A549 (cell line): ENCODE measurements at regions not wholly inside any gene's neighbourhood (a gene's known extent, or its start where the extent isn't known, plus 50 kb on each side); places are given as distances from the start of the nearest gene placed in this dataset.

Source experiments
- ATAC-seq, 2 experiments: fragments of 200-7000 bp in 1 of 2; fragments of >200 bp in 1 of 2; cut with Nextera tagmentation in 1 of 2; cut with Tn5 transposase in 1 of 2; 3 replicates each; pipeline versions ENCODE4 v1.8.0 to v1.9.1; 2018 to 2020; ENCODE audit warnings: mild to moderate bottlenecking in 1 of 2, moderate library complexity in 1 of 2
- CTCF ChIA-PET: fragments of 300-600 bp; sonication (Branson Sonifier 250); formaldehyde crosslinking; extraction: SDS; loops from one replicate; lab custom pipeline; 2021; ENCODE audit warnings: antibody characterized with exemption, inconsistent platforms; lab: Yijun Ruan, JAX
- POLR2A ChIA-PET: fragments of 350-600 bp; formaldehyde crosslinking; extraction: SDS; loops from one replicate; lab custom pipeline; 2021; ENCODE audit warnings: antibody characterized with exemption, inconsistent platforms; lab: Yijun Ruan, JAX
- DNase-seq, 2 experiments: peaks; one replicate each; pipeline versions ENCODE4 v3.0.0 to v3.0.0-alpha.2; 2011 to 2016; ENCODE audit warnings: low read depth in 1 of 2, low spot score in 1 of 2
- FAIRE-seq: peaks from 2 replicates; lab custom pipeline; 2011; peaks lifted over from hg19 to GRCh38; lab: Jason Lieb, UNC
- H3K27ac ChIP-seq, 2 experiments: fragments of >200 bp; sonication (Bioruptor Twin); formaldehyde crosslinking; 3 replicates each; pipeline ENCODE4 v1.5.1; 2016 to 2017
- H3K4me1 ChIP-seq: fragments of >200 bp; sonication (Bioruptor Twin); formaldehyde crosslinking; 3 replicates; pipeline ENCODE4 v1.6.1; 2016
- H3K4me2 ChIP-seq: fragments of >200 bp; sonication (Bioruptor Twin); formaldehyde crosslinking; 3 replicates; pipeline ENCODE4 v1.6.1; 2016
- H3K4me3 ChIP-seq: fragments of >200 bp; sonication (Bioruptor Twin); formaldehyde crosslinking; 3 replicates; pipeline ENCODE4 v1.5.1; 2016
- H3K9me3 ChIP-seq: fragments of >200 bp; sonication (Bioruptor Twin); formaldehyde crosslinking; 3 replicates; pipeline ENCODE4 v1.6.1; 2016
- ATOH8 ChIP-seq: fragments of 250-450 bp; sonication (Bioruptor Pico); IDR thresholded peaks from 2 replicates; pipeline ENCODE4 v1.5.0; 2020; ENCODE audit warnings: low read depth, mild to moderate bottlenecking, moderate library complexity
- CBX2 ChIP-seq: fragments of 200-600 bp; sonication (generic); IDR thresholded peaks from 2 replicates; pipeline ENCODE4 v1.6.1; 2016; ENCODE audit warnings: low read depth, mild to moderate bottlenecking, borderline replicate concordance
- CBX8 ChIP-seq: fragments of 200-600 bp; sonication (generic); IDR thresholded peaks from 2 replicates; pipeline ENCODE4 v1.6.1; 2016
- CHD2 ChIP-seq: fragments of 150-350 bp; IDR thresholded peaks from 2 replicates; pipeline ENCODE4 v1.6.1; 2014; ENCODE audit warnings: low read length; ENCODE audit not compliant: partially characterized antibody
- E2F6 ChIP-seq: IDR thresholded peaks from 2 replicates; pipeline ENCODE4 v1.6.1; 2012; ENCODE audit warnings: low read depth, borderline replicate concordance
- EHF ChIP-seq: fragments of 250-450 bp; sonication (Bioruptor Pico); IDR thresholded peaks from 2 replicates; pipeline ENCODE4 v1.5.0; 2020; ENCODE audit warnings: mild to moderate bottlenecking
- FOSB ChIP-seq: fragments of 250-450 bp; sonication (Bioruptor Pico); IDR thresholded peaks from 2 replicates; pipeline ENCODE4 v1.5.0; 2020; ENCODE audit warnings: mild to moderate bottlenecking, moderate library complexity
- FOSL2 ChIP-seq, 2 experiments: fragments of 450-650 bp in 1 of 2; fragments of >200 bp in 1 of 2; sonication (Bioruptor Twin) in 1 of 2; formaldehyde crosslinking; IDR thresholded peaks; 2 replicates each; pipeline versions ENCODE4 v1.5.0 to v1.6.1; 2016 to 2020; ENCODE audit warnings: mild to moderate bottlenecking in 1 of 2, moderate library complexity in 1 of 2
- FOXS1 ChIP-seq: fragments of 250-450 bp; sonication (Bioruptor Pico); IDR thresholded peaks from 2 replicates; pipeline ENCODE4 v1.5.0; 2020; ENCODE audit warnings: mild to moderate bottlenecking, moderate library complexity
- GATA3 ChIP-seq: IDR thresholded peaks from 2 replicates; pipeline ENCODE4 v1.6.1; 2012; ENCODE audit warnings: borderline replicate concordance
- HDAC2 ChIP-seq: fragments of 200-600 bp; sonication (generic); IDR thresholded peaks from 2 replicates; pipeline ENCODE4 v1.6.1; 2016
- HES2 ChIP-seq: fragments of >200 bp; sonication (Bioruptor Twin); formaldehyde crosslinking; IDR thresholded peaks from 2 replicates; pipeline ENCODE4 v1.6.1; 2016
- HEYL ChIP-seq: fragments of 250-450 bp; sonication (Bioruptor Pico); IDR thresholded peaks from 2 replicates; pipeline ENCODE4 v1.8.0; 2021; ENCODE audit warnings: mild to moderate bottlenecking, moderate library complexity
- HOXA7 ChIP-seq: fragments of 250-450 bp; sonication (Bioruptor Pico); IDR thresholded peaks from 2 replicates; pipeline ENCODE4 v1.5.0; 2020; ENCODE audit warnings: mild to moderate bottlenecking, moderate library complexity
- HOXB13 ChIP-seq: fragments of 250-450 bp; sonication (Bioruptor Pico); IDR thresholded peaks from 2 replicates; pipeline ENCODE4 v1.5.0; 2020; ENCODE audit warnings: low read depth, mild to moderate bottlenecking, moderate library complexity
- JUNB ChIP-seq: fragments of >200 bp; sonication (Bioruptor Twin); formaldehyde crosslinking; IDR thresholded peaks from 2 replicates; pipeline ENCODE4 v1.6.1; 2016
- KDM1A ChIP-seq: fragments of 200-600 bp; sonication (generic); IDR thresholded peaks from 2 replicates; pipeline ENCODE4 v1.6.1; 2016; ENCODE audit warnings: low read depth, mild to moderate bottlenecking
- MAZ ChIP-seq: fragments of 150-350 bp; IDR thresholded peaks from 2 replicates; pipeline ENCODE4 v1.6.1; 2014; ENCODE audit warnings: antibody characterized with exemption, low read depth, low read length, borderline replicate concordance
- MYC ChIP-seq: IDR thresholded peaks from 2 replicates; pipeline ENCODE4 v1.6.1; 2012; ENCODE audit warnings: mild to moderate bottlenecking, inconsistent platforms, low read length, improper control_type of control experiment, borderline replicate concordance
- PHF8 ChIP-seq: fragments of 200-600 bp; sonication (generic); IDR thresholded peaks from 2 replicates; pipeline ENCODE4 v1.6.1; 2016; ENCODE audit warnings: low read depth, mild to moderate bottlenecking, antibody characterized with exemption, moderate library complexity, borderline replicate concordance
- POLR2AphosphoS2 ChIP-seq: conservative IDR thresholded peaks from 2 replicates; pipeline ENCODE4 v1.6.1; 2012; ENCODE audit warnings: low read length, improper control_type of control experiment, inconsistent platforms
- RCOR1 ChIP-seq: fragments of 150-350 bp; IDR thresholded peaks from 2 replicates; pipeline ENCODE4 v1.6.1; 2014; ENCODE audit warnings: antibody characterized with exemption, low read length, low read depth
- RNF2 ChIP-seq: fragments of 200-600 bp; sonication (generic); IDR thresholded peaks from 2 replicates; pipeline ENCODE4 v1.6.1; 2016; ENCODE audit warnings: low read depth, mild to moderate bottlenecking, antibody characterized with exemption, moderate library complexity, borderline replicate concordance
- SMC3 ChIP-seq: fragments of >200 bp; sonication (Bioruptor Twin); formaldehyde crosslinking; IDR thresholded peaks from 3 replicates; pipeline ENCODE4 v1.6.1; 2018; ENCODE audit warnings: inconsistent platforms
- TFCP2L1 ChIP-seq: fragments of 250-450 bp; sonication (Bioruptor Pico); IDR thresholded peaks from 2 replicates; pipeline ENCODE4 v1.5.0; 2021; ENCODE audit warnings: mild to moderate bottlenecking
- TP53 ChIP-seq: fragments of 250-450 bp; sonication (Bioruptor Pico); IDR thresholded peaks from 2 replicates; pipeline ENCODE4 v1.5.0; 2021; ENCODE audit warnings: mild to moderate bottlenecking, moderate library complexity
- ZFP36 ChIP-seq: fragments of 450-650 bp; IDR thresholded peaks from 2 replicates; pipeline ENCODE4 v1.6.1; 2014; ENCODE audit warnings: borderline replicate concordance; ENCODE audit not compliant: partially characterized antibody
- ZSCAN20 ChIP-seq: fragments of 250-450 bp; sonication (Bioruptor Pico); IDR thresholded peaks from 2 replicates; pipeline ENCODE4 v1.8.0; 2022; ENCODE audit warnings: mild to moderate bottlenecking, moderate library complexity
- WGBS: methylation state at CpG from one replicate; pipeline ENCODE4 v1.1.6; 2017; ENCODE audit errors: missing lambda C conversion rate; 5-methylcytosine and 5-hydroxymethylcytosine counted together
- TF ChIP-seq, protein P1 (sequence below): fragments of 250-450 bp; sonication (Bioruptor Pico); IDR thresholded peaks from 2 replicates; pipeline ENCODE4 v1.5.0; 2021; ENCODE audit warnings: mild to moderate bottlenecking, moderate library complexity, borderline replicate concordance
- TF ChIP-seq, protein P2 (sequence below): fragments of 150-350 bp; IDR thresholded peaks from 2 replicates; pipeline ENCODE4 v1.6.1; 2014; ENCODE audit warnings: low read depth, mild to moderate bottlenecking, low read length

DNA sequence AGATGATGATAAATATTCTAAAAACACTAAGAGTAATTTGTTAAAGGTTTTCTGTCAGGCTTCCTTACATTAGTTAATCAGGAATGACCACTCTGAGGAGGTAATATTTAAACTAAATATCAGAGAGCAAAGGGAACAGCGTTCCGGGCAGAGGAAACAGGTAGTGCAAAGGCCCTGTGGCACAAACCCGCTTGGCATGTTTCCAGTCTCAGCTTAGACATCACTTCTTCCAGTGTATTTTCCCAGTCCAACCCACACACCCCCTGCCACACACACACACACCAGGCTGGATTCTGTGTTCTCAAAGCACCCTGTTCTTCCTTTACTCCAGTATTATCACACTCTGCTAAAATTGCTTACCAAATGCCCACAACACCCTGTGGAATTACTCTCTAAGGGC lies 247.1 kb downstream of the RPS29 start:
- no peak for ATAC-seq
- no peaks in the 10 kb centered on the region for H3K9me3 ChIP-seq
- no peak for DNase-seq
- ChIA-PET CTCF (no interaction called here), POLR2A (no interaction called here)
- no peak for TF ChIP-seq KDM1A
- TF ChIP-seq, protein P1, sequence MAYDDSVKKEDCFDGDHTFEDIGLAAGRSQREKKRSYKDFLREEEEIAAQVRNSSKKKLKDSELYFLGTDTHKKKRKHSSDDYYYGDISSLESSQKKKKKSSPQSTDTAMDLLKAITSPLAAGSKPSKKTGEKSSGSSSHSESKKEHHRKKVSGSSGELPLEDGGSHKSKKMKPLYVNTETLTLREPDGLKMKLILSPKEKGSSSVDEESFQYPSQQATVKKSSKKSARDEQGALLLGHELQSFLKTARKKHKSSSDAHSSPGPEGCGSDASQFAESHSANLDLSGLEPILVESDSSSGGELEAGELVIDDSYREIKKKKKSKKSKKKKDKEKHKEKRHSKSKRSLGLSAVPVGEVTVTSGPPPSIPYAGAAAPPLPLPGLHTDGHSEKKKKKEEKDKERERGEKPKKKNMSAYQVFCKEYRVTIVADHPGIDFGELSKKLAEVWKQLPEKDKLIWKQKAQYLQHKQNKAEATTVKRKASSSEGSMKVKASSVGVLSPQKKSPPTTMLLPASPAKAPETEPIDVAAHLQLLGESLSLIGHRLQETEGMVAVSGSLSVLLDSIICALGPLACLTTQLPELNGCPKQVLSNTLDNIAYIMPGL (CRISPR knock-in tag) = no peak
- no peak for TF ChIP-seq TP53
- no peak for TF ChIP-seq ZFP36
- no peak for TF ChIP-seq MAZ
- no peak for TF ChIP-seq POLR2AphosphoS2
- TF ChIP-seq CBX8 = no peak
- no peak for TF ChIP-seq JUNB
- no peak for TF ChIP-seq HOXA7 (CRISPR knock-in tag)
- TF ChIP-seq ATOH8 = no peak
- no peak for TF ChIP-seq RCOR1
- no peak for TF ChIP-seq EHF (CRISPR knock-in tag)
- TF ChIP-seq GATA3 = no peak
- no peak for TF ChIP-seq MYC
- TF ChIP-seq CHD2 = no peak
- no peak for FAIRE-seq
- H3K4me3 ChIP-seq = no peak overlapping the region
- 9% methylated on average over 3 of the region's 3 CpGs for WGBS
- no peak overlapping the region for H3K4me2 ChIP-seq
- H3K4me1 ChIP-seq = no peaks in the 10 kb centered on the region
- no peak overlapping the region for H3K27ac ChIP-seq

DNA sequence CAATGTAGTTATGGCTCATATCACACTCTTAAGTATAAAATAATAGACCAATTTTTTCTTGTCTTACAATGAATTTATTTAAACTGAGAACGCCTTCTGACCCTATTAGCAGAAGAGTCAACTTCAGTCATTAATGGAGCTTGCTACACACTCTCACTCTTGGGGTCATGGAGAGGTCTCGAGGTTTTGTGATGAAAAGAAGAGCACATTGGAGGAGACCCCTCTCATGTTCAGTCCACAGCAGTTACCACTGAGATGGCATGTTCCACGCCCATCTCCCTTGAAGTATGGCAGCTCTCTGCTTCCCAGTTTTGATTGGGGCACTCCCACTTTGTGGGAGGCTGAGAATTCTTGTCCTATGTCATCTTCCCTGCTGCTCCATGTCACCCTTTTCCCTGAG lies 266.4 kb downstream of the RPS29 start:
- DNase-seq = no peak
- TF ChIP-seq TFCP2L1 (CRISPR knock-in tag) (no peak), RCOR1 (no peak), E2F6 (no peak), GATA3 (no peak), HOXB13 (CRISPR knock-in tag) (no peak), HOXA7 (CRISPR knock-in tag) (no peak)
- ATAC-seq = no peak
- no peak overlapping the region for H3K27ac ChIP-seq
- no peak for FAIRE-seq
- no peak overlapping the region for H3K4me2 ChIP-seq
- no peaks in the 10 kb centered on the region for H3K9me3 ChIP-seq
- POLR2A ChIA-PET = no interaction called here
- H3K4me3 ChIP-seq = no peak overlapping the region
- WGBS = 0% methylated on average over 3 of the region's 3 CpGs
- CTCF ChIA-PET = no interaction called here
- no peaks in the 10 kb centered on the region for H3K4me1 ChIP-seq

DNA sequence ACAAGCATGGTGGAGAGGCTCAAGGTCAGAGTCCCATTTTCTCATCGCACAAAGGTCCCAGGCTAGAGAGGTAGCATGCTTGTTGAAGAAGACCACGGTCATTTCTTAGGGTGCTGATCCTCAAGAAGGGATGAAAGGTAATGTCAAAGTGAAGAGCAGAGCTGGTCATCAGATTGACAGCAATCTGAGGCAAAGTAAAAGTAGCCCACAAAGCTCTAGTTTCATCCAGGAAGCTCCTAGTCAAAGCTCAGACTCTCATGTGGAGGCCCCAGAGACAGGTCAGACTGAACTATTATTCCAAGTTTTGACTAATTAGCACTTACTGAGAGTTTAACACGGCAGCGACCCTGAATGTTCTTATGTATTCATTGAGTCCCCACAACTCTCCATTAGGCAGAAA lies 270.6 kb downstream of the RPS29 start:
- FAIRE-seq (no peak), ATAC-seq (no peak), DNase-seq (no peak)
- WGBS = 12% methylated on average over 4 of the region's 4 CpGs
- Histone ChIP-seq H3K27ac (no peak overlapping the region), H3K4me3 (no peak overlapping the region), H3K9me3 (no peaks in the 10 kb centered on the region), H3K4me1 (no peaks in the 10 kb centered on the region), H3K4me2 (no peak overlapping the region)
- POLR2A ChIA-PET = no interaction called here
- CTCF ChIA-PET = interaction anchor here (1.5 kb wide), 1 partner anchor 10 kb away, joined by 4 read pairs; no protein-coding TSS in a partner anchor
- TF ChIP-seq CBX2 (no peak), HEYL (CRISPR knock-in tag) (no peak), SMC3 (no peak), RNF2 (no peak), FOSL2 (IDR thresholded peaks at IDR 0.05) (no peak), FOSL2 (CRISPR knock-in tag; IDR thresholded peaks at IDR 0.05) (no peak), FOXS1 (CRISPR knock-in tag) (no peak), FOSB (CRISPR knock-in tag) (no peak), EHF (CRISPR knock-in tag) (no peak), HDAC2 (no peak), JUNB (no peak), HES2 (no peak), CBX8 (no peak), ZSCAN20 (CRISPR knock-in tag) (no peak), PHF8 (no peak)
- TF ChIP-seq, protein P2, sequence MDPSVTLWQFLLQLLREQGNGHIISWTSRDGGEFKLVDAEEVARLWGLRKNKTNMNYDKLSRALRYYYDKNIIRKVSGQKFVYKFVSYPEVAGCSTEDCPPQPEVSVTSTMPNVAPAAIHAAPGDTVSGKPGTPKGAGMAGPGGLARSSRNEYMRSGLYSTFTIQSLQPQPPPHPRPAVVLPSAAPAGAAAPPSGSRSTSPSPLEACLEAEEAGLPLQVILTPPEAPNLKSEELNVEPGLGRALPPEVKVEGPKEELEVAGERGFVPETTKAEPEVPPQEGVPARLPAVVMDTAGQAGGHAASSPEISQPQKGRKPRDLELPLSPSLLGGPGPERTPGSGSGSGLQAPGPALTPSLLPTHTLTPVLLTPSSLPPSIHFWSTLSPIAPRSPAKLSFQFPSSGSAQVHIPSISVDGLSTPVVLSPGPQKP = no peak
- TF ChIP-seq, protein P1 (CRISPR knock-in tag) = no peak
